A673 (cell line): ENCODE measurements at regions not wholly inside any gene's neighbourhood (a gene's known extent, or its start where the extent isn't known, plus 50 kb on each side); places are given as distances from the start of the nearest gene placed in this dataset.

Experiments
- BruUV-seq: library from RNA; stranded (reverse); fragments of 400-500 nt; replicated peaks from 2 replicates; lab custom pipeline; 2021; lab: Mats Ljungman, UMichigan
- CTCF ChIA-PET: fragments of 300-600 bp; sonication (Branson Sonifier 250); formaldehyde crosslinking; loops from one replicate; lab custom pipeline; 2022; ENCODE audit warnings: antibody characterized with exemption; lab: Charles Lee
- POLR2A ChIA-PET: fragments of 300-600 bp; sonication (Branson Sonifier 250); formaldehyde crosslinking; loops from one replicate; lab custom pipeline; 2022; ENCODE audit warnings: antibody characterized with exemption; ENCODE audit not compliant: low non-redundant PET; lab: Charles Lee
- DNase-seq: peaks from one replicate; pipeline ENCODE4 v3.0.0-alpha.2; 2015; ENCODE audit warnings: low spot score
- H3K27ac ChIP-seq: fragments of 200-600 bp; sonication (generic); 2 replicates; pipeline ENCODE4 v1.5.1; 2016; ENCODE audit warnings: mixed run types, low read depth, mild to moderate bottlenecking, mixed read lengths, antibody characterized with exemption, low read length; ENCODE audit not compliant: poor library complexity, severe bottlenecking
- H3K27me3 ChIP-seq: fragments of 200-600 bp; sonication (generic); replicated peaks from 2 replicates; pipeline ENCODE4 v1.6.1; 2017; ENCODE audit warnings: mixed run types, low read depth, mild to moderate bottlenecking, mixed read lengths, antibody characterized with exemption, low read length; ENCODE audit not compliant: insufficient read depth, poor library complexity
- H3K36me3 ChIP-seq: fragments of 200-600 bp; sonication (generic); 2 replicates; pipeline ENCODE4 v1.6.1; 2016; ENCODE audit warnings: mixed run types, mild to moderate bottlenecking, mixed read lengths, antibody characterized with exemption, low read length; ENCODE audit not compliant: insufficient read depth, poor library complexity, severe bottlenecking
- H3K4me1 ChIP-seq: fragments of 200-600 bp; sonication (generic); 2 replicates; pipeline ENCODE4 v1.6.1; 2017; ENCODE audit warnings: mixed run types, mild to moderate bottlenecking, mixed read lengths, antibody characterized with exemption, low read length; ENCODE audit not compliant: insufficient read depth, poor library complexity, severe bottlenecking
- H3K4me3 ChIP-seq: fragments of 200-600 bp; sonication (generic); 2 replicates; pipeline ENCODE4 v1.5.1; 2016; ENCODE audit warnings: low read depth, mixed run types, mild to moderate bottlenecking, mixed read lengths, low read length; ENCODE audit not compliant: poor library complexity, severe bottlenecking
- H3K9me3 ChIP-seq: fragments of 200-600 bp; sonication (generic); 2 replicates; pipeline ENCODE4 v1.6.1; 2016; ENCODE audit warnings: mixed run types, low read depth, mild to moderate bottlenecking, mixed read lengths, antibody characterized with exemption, low read length; ENCODE audit not compliant: poor library complexity, severe bottlenecking
- EZH2 ChIP-seq: fragments of 200-600 bp; sonication (generic); IDR thresholded peaks from 2 replicates; pipeline ENCODE4 v1.6.1; 2017; ENCODE audit warnings: borderline replicate concordance, low read depth, mild to moderate bottlenecking, mixed read lengths, antibody characterized with exemption, low read length; ENCODE audit not compliant: poor library complexity, severe bottlenecking
- intact Hi-C: fragments of 100-400 bp; cut with micrococcal nuclease; formaldehyde crosslinking; loops from one replicate; pipeline ENCODE4 v1.10.0; 2022; ENCODE audit not compliant: unreplicated experiment
- TF ChIP-seq, protein P1 (sequence below): fragments of 300-800, 200-600 bp; sonication (generic); conservative IDR thresholded peaks from 2 replicates; pipeline ENCODE4 v1.5.1; 2017; ENCODE audit warnings: low read depth, mild to moderate bottlenecking, antibody characterized with exemption, low read length, moderate library complexity, mixed read lengths

DNA sequence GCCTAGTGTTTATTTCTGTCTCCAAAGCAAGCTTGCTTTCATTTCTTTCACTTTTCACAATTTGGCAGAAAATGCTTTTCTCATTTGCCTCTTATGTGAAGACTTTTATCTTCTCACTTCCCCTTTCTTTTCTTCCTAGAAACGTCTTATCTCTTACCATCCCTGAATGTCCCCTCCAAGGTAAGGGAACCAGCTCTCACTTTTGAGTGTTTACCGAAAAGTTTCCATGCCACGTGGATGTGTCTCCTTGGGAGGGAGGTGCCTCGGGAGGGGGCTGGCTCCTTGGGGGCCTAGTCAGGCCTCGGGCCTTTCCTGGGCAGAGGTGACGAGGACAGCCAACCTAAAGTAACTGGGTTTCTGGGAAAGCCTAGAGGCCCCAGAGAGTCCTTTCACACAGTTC lies 127.4 kb downstream of the CD24 start:
- H3K27me3 ChIP-seq = no peaks in the 10 kb centered on the region
- no peak overlapping the region for H3K27ac ChIP-seq
- TF ChIP-seq, protein P1, sequence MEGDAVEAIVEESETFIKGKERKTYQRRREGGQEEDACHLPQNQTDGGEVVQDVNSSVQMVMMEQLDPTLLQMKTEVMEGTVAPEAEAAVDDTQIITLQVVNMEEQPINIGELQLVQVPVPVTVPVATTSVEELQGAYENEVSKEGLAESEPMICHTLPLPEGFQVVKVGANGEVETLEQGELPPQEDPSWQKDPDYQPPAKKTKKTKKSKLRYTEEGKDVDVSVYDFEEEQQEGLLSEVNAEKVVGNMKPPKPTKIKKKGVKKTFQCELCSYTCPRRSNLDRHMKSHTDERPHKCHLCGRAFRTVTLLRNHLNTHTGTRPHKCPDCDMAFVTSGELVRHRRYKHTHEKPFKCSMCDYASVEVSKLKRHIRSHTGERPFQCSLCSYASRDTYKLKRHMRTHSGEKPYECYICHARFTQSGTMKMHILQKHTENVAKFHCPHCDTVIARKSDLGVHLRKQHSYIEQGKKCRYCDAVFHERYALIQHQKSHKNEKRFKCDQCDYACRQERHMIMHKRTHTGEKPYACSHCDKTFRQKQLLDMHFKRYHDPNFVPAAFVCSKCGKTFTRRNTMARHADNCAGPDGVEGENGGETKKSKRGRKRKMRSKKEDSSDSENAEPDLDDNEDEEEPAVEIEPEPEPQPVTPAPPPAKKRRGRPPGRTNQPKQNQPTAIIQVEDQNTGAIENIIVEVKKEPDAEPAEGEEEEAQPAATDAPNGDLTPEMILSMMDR = no peak
- TF ChIP-seq EZH2 = no peak
- BruUV-seq = no TSS peak
- H3K36me3 ChIP-seq = no peaks in the 10 kb centered on the region
- H3K9me3 ChIP-seq = no peaks in the 10 kb centered on the region
- ChIA-PET CTCF (no interaction called here), POLR2A (no interaction called here)
- H3K4me3 ChIP-seq = no peak overlapping the region
- no peaks in the 10 kb centered on the region for H3K4me1 ChIP-seq
- intact Hi-C loops = no loop called here
- DNase-seq = no peak

DNA sequence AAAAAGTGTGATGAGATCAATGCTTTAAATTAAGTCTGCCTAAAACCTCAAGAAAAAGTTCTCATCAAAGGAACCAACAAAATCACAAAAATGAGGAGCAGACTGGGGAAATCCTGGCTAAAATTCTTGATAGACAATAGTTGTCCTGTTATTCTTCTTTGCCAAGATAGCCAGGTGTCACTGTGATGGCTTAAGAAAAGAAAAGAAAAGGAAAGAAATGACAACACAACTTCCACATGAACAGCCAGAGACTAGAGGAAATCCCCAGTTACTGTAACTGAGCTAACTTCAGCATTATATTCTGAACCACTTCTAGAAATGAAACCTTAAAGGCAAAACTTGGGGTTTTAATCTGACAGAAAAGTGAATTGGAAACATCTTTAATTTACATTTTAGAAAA lies 129.6 kb downstream of the CD24 start:
- Histone ChIP-seq H3K36me3 (no peaks in the 10 kb centered on the region), H3K9me3 (no peaks in the 10 kb centered on the region), H3K4me3 (no peak overlapping the region), H3K27ac (no peak overlapping the region), H3K27me3 (no peaks in the 10 kb centered on the region), H3K4me1 (no peaks in the 10 kb centered on the region)
- intact Hi-C loops = no loop called here
- ChIA-PET CTCF (no interaction called here), POLR2A (no interaction called here)
- BruUV-seq = no TSS peak
- no peak for DNase-seq
- TF ChIP-seq, protein P1 = no peak
- no peak for TF ChIP-seq EZH2

DNA sequence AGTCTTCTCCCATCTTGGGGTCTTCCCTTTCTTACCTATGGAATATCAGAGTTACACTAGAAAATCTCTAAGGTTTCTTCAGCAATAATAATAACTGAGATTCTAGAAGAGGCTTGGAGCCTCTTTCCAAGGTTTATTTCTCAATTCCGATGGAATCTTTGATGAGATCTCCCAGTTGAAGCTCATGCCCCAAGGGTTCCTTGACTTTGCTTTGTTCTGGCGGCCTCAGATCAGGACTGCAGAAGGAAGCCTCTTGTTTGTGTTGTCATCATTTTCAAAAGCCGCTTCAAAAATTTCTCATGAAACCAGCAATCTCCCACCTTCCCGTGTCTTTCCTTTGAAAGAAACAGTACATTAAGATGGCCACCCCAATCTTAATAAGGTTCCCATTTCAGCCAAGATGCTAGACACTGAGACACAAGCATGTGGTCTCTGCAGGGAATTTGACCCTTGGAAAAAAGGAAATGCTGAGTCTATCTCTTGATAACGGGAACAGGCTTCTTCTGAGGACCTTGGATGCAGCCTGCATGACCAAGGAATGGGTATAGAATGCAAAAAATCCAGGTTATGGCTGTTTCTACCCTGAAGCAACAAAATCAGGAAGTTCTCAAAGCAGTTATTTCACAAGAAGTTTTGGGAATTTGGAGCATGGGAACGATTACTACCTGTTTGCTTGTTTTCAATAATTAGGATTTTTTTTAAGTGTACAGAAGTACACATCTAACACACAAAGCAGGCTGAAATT lies 141.6 kb downstream of the CD24 start:
- BruUV-seq = no TSS peak
- DNase-seq = no peak

More for the DNA sequence above, 141.6 kb downstream of the CD24 start:
- Histone ChIP-seq H3K9me3 (no peaks in the 10 kb centered on the region), H3K27me3 (no peaks in the 10 kb centered on the region), H3K36me3 (no peaks in the 10 kb centered on the region), H3K4me1 (no peaks in the 10 kb centered on the region), H3K27ac (no peak overlapping the region), H3K4me3 (no peak overlapping the region)
- ChIA-PET POLR2A (no interaction called here), CTCF (no interaction called here)
- intact Hi-C loops = no loop called here
- TF ChIP-seq, protein P1 = no peak
- no peak for TF ChIP-seq EZH2
